ENCODE measurements at regions not wholly inside any gene's neighbourhood (a gene's known extent, or its start where the extent isn't known, plus 50 kb on each side); places are given as distances from the start of the nearest gene placed in this dataset.

DNA sequence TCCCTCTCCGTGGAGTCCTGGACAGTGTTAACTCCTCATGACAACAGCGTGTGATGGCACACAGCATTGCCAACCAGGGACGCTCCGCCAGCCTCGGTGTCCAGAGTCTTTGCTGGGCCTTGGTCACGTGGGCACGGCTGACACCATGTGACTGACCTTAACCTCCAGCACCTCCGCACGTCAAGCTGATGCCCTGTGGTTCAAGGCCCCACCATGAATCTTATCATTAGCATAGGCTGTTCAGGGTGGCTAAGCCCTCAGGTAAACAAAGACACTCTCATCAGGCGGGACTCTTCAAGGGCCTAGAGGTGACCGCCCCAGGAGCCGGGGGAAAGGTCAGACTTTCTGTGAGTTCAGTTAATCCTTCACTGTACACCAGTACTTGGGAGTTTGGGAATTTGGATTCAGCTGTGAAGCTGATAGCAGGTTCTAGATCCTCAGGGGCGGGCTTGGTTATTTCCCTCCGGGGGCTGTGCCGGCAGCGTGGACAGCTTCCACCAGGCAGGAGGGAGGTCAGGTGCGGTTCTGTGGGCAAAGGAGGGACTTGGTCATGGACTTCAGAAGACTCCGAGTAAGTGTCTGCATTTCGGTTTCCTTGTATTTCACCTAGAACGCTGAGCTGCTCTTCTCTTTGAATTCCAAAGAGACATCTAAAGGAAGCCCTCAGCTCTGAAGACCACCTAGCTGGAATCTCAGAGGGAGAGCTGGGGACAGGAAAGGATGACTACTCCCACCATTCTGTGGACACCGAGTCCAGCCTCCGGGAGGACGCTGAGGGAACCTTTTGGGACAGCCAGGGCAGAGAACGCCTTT is 195.5 kb upstream of the CIBAR2 start (continued):
- TF ChIP-seq KMT2A (CRISPR knock-in tag; IDR thresholded peaks at IDR 0.05) = peak; percentile 71
- TF ChIP-seq HOXA9 (CRISPR knock-in tag; IDR thresholded peaks at IDR 0.05; ENCODE audit: borderline replicate concordance) = no peak
- peak; percentile 96 for TF ChIP-seq DPF2 (CRISPR knock-in tag; IDR thresholded peaks at IDR 0.05; ENCODE audit: borderline replicate concordance, low read depth)
- TF ChIP-seq U2AF2 (IDR thresholded peaks at IDR 0.05; ENCODE audit: low read depth, low read length) = no peak
- TF ChIP-seq, protein P1, sequence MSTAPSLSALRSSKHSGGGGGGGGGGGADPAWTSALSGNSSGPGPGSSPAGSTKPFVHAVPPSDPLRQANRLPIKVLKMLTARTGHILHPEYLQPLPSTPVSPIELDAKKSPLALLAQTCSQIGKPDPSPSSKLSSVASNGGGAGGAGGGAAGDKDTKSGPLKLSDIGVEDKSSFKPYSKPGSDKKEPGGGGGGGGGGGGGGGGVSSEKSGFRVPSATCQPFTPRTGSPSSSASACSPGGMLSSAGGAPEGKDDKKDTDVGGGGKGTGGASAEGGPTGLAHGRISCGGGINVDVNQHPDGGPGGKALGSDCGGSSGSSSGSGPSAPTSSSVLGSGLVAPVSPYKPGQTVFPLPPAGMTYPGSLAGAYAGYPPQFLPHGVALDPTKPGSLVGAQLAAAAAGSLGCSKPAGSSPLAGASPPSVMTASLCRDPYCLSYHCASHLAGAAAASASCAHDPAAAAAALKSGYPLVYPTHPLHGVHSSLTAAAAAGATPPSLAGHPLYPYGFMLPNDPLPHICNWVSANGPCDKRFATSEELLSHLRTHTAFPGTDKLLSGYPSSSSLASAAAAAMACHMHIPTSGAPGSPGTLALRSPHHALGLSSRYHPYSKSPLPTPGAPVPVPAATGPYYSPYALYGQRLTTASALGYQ (CRISPR knock-in tag; IDR thresholded peaks at IDR 0.05) = peak; percentile 100
- peak; percentile 99 for TF ChIP-seq ZNF556 (CRISPR knock-in tag; IDR thresholded peaks at IDR 0.05; ENCODE audit: borderline replicate concordance)
- peak; percentile 100 for TF ChIP-seq RXRB (CRISPR knock-in tag; IDR thresholded peaks at IDR 0.05; ENCODE audit: borderline replicate concordance)
- TF ChIP-seq PRDM15 (CRISPR knock-in tag; IDR thresholded peaks at IDR 0.05) = no peak
- TF ChIP-seq SRF (IDR thresholded peaks at IDR 0.05; ENCODE audit: low read depth, low read length) = no peak
- peak; percentile 86 for TF ChIP-seq CSRNP1 (CRISPR knock-in tag; IDR thresholded peaks at IDR 0.05)
- TF ChIP-seq KDM3A (CRISPR knock-in tag; IDR thresholded peaks at IDR 0.05; ENCODE audit: low read depth) = peak; percentile 96
- TF ChIP-seq ZNF678 (CRISPR knock-in tag; IDR thresholded peaks at IDR 0.05) = peak; percentile 94
- TF ChIP-seq, protein P2, sequence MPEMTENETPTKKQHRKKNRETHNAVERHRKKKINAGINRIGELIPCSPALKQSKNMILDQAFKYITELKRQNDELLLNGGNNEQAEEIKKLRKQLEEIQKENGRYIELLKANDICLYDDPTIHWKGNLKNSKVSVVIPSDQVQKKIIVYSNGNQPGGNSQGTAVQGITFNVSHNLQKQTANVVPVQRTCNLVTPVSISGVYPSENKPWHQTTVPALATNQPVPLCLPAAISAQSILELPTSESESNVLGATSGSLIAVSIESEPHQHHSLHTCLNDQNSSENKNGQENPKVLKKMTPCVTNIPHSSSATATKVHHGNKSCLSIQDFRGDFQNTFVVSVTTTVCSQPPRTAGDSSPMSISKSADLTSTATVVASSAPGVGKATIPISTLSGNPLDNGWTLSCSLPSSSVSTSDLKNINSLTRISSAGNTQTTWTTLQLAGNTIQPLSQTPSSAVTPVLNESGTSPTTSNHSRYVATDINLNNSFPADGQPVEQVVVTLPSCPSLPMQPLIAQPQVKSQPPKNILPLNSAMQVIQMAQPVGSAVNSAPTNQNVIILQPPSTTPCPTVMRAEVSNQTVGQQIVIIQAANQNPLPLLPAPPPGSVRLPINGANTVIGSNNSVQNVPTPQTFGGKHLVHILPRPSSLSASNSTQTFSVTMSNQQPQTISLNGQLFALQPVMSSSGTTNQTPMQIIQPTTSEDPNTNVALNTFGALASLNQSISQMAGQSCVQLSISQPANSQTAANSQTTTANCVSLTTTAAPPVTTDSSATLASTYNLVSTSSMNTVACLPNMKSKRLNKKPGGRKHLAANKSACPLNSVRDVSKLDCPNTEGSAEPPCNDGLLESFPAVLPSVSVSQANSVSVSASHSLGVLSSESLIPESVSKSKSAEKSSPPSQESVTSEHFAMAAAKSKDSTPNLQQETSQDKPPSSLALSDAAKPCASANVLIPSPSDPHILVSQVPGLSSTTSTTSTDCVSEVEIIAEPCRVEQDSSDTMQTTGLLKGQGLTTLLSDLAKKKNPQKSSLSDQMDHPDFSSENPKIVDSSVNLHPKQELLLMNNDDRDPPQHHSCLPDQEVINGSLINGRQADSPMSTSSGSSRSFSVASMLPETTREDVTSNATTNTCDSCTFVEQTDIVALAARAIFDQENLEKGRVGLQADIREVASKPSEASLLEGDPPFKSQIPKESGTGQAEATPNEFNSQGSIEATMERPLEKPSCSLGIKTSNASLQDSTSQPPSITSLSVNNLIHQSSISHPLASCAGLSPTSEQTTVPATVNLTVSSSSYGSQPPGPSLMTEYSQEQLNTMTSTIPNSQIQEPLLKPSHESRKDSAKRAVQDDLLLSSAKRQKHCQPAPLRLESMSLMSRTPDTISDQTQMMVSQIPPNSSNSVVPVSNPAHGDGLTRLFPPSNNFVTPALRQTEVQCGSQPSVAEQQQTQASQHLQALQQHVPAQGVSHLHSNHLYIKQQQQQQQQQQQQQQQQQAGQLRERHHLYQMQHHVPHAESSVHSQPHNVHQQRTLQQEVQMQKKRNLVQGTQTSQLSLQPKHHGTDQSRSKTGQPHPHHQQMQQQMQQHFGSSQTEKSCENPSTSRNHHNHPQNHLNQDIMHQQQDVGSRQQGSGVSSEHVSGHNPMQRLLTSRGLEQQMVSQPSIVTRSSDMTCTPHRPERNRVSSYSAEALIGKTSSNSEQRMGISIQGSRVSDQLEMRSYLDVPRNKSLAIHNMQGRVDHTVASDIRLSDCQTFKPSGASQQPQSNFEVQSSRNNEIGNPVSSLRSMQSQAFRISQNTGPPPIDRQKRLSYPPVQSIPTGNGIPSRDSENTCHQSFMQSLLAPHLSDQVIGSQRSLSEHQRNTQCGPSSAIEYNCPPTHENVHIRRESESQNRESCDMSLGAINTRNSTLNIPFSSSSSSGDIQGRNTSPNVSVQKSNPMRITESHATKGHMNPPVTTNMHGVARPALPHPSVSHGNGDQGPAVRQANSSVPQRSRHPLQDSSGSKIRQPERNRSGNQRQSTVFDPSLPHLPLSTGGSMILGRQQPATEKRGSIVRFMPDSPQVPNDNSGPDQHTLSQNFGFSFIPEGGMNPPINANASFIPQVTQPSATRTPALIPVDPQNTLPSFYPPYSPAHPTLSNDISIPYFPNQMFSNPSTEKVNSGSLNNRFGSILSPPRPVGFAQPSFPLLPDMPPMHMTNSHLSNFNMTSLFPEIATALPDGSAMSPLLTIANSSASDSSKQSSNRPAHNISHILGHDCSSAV (CRISPR knock-in tag; IDR thresholded peaks at IDR 0.05; ENCODE audit: borderline replicate concordance) = 0 out of 2 replicates have a peak, but pooled peaks have one; percentile 61
